Body of pancreas (tissue), 4 donors: ENCODE measurements at regions not wholly inside any gene's neighbourhood (a gene's known extent, or its start where the extent isn't known, plus 50 kb on each side); places are given as distances from the start of the nearest gene placed in this dataset.

Source experiments
- CTCF ChIP-seq, 7 experiments: fragments of 450-650 bp in 4 of 7; fragments of 200-600 bp in 3 of 7; sonication (generic) in 3 of 7; IDR thresholded peaks; one replicate each; pipeline ENCODE4 v1.5.1; 2016 to 2019; ENCODE audit warnings: antibody characterized with exemption in 7 of 7
- POLR2A ChIP-seq, 3 donors: fragments of 450-650 bp; IDR thresholded peaks; one replicate each; pipeline ENCODE4 v1.6.1; 2016; ENCODE audit warnings: antibody characterized with exemption in 3 of 3, mild to moderate bottlenecking in 2 of 3

GRCh38 chrX:87167841-87168240 lies 349.8 kb upstream of the KLHL4 start:
- TF ChIP-seq CTCF (IDR thresholded peaks at IDR 0.05) (no peak), POLR2A (IDR thresholded peaks at IDR 0.05) (no peak)
